GM12874 (cell line): ENCODE measurements at regions not wholly inside any gene's neighbourhood (a gene's known extent, or its start where the extent isn't known, plus 50 kb on each side); places are given as distances from the start of the nearest gene placed in this dataset.

ENCODE experiments used
- TF ChIP-seq, protein P1 (sequence below): IDR thresholded peaks from 2 replicates; pipeline ENCODE4 v1.5.1; 2011; ENCODE audit warnings: low read depth, mild to moderate bottlenecking, control low read depth, low read length, moderate library complexity; ENCODE audit not compliant: insufficient read depth

DNA sequence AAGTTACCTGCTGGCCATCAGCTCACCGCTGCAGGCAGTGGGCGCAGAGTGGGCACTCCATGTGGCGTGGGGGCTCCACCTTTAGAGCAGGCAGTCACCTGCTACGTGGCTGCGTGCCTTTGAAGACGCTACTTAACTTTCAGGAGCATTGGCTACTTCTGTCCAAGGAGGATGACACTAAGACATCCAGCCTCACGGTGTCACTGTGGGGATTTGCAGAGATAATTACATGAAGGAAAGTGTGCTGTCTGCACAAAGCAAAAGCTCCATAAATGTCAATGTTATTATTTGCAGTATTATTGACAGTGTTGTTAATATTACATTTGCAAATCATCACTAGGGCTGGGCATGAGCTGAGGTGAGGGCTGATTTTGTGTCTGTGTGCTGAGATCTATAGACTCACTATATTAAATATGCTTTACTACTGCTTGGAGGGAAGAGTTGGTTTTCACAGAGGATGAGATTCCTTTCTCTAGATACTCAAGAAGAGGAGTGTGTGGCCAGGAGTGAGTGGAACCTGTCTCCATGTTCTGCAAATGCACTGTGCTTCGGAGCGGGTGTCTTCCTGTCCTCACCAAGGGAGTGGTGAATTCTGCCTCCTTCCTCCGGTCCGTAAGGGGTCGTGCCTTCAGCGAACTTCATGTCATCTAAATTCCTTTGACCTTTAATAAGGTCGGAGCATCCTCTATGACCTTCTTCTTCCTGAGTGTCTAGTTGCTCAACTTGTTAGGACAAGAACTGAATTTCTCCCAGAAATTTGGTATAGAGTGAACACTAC, 165.8 kb upstream of the SYNDIG1 start:
- TF ChIP-seq, protein P1, sequence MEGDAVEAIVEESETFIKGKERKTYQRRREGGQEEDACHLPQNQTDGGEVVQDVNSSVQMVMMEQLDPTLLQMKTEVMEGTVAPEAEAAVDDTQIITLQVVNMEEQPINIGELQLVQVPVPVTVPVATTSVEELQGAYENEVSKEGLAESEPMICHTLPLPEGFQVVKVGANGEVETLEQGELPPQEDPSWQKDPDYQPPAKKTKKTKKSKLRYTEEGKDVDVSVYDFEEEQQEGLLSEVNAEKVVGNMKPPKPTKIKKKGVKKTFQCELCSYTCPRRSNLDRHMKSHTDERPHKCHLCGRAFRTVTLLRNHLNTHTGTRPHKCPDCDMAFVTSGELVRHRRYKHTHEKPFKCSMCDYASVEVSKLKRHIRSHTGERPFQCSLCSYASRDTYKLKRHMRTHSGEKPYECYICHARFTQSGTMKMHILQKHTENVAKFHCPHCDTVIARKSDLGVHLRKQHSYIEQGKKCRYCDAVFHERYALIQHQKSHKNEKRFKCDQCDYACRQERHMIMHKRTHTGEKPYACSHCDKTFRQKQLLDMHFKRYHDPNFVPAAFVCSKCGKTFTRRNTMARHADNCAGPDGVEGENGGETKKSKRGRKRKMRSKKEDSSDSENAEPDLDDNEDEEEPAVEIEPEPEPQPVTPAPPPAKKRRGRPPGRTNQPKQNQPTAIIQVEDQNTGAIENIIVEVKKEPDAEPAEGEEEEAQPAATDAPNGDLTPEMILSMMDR = no peak

DNA sequence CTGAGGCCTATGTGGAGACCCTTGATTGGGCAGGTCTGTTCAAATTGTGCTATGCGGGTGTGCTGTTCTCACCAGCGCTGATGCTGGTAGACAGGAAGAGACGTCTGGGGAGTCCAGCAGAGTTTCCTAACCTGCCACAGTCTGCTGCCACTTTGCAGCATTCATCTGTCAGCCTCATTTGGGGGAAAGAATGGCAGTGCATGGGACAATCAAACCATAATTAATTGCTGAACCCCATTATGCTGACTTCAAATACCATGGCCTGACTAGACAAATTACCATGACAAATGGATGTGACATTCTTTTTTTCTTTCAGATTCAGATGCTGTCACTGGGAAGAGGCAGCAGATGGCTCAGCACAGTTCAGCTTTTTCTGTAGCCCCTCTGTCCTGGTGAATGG, 171.4 kb upstream of the SYNDIG1 start:
- TF ChIP-seq, protein P1 = no peak

DNA sequence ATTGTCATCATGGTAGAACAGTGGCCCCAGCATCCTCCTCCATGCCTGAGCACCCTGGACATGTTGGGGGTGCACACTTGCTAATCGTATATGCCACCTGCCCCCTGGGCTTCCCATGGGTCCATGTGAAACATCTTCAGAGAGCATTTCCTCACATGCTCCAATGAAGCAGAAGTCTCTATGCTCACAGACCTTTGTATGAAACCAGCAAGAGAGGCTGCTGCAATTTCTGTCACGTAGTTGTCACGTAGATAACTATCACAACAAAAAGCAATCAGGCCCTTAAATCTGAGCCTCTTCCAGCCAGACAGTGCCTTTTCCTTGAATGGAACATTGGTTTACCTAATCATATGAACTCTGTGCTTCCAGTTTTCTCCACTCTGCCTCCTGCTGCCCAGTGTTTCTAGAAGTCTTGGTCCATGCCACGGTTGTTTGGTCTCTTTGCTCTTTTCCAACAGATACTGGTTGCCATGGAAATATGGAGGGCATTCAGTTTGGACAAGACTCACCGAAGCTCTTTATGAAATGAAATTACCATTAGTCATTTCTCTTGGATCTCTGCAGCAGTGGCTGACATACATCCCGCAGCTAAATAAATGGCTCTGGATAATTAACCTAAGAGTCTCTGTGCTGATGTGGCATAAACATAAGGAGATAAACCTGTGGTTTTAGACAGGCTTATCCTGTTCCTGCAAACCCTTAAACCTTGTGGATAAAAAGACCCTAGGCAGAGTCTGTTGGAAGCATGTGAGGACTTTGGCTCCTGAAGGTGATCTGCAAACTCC, 172.8 kb upstream of the SYNDIG1 start:
- TF ChIP-seq, protein P1 = no peak

DNA sequence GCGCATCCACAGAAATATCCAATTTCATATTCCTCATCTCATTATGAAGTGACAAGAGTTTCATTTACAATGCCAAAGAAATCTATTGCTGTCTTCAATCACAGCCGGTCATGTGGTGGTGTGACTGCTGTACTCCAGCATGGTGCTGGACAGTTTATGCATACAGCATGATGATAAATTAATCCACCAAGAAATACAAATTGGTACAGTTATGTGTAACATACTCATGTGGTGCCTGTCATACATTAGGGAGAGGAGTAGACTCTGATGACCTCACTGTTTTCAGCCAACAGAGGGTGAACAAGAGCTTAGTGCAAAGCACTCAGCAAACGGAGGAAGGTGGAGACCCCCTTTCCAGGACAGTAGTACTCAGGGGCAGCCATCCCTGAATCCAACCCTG, 178.4 kb upstream of the SYNDIG1 start:
- TF ChIP-seq, protein P1 = no peak

DNA sequence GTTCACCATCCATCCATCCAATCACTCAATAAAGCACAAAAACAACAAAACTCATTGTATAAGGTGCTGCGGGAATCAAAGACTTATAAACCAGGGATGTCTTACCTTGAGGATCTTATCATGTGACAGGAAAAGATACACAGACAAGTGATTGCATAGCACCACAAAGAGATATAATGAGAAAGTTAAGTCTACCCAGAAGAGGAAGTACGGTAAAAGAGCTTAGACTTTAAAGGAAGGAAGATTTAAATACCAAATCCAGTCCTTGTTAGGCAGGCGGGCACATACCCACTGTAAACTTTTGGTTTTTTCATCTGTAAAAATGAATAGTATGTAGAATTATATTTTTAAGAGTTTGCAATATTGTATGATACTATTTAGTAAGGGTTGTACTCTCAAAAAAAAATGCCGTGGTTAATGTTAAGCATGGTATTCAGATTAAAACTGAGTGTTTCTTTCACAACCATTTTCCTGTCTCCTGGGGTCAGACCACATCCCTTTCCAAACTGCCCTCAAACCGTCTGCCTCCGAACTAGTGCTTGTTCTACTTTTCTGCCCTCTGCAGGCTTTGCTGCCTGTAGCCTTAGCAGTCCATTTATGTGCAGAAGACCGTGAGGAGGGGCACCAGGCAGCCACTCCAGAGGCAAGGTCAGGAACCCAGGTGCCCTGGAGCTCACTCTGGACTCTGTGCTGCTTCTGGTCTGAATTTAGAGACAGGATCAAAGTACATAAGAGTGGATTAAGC, 179.5 kb upstream of the SYNDIG1 start:
- TF ChIP-seq, protein P1 = no peak

DNA sequence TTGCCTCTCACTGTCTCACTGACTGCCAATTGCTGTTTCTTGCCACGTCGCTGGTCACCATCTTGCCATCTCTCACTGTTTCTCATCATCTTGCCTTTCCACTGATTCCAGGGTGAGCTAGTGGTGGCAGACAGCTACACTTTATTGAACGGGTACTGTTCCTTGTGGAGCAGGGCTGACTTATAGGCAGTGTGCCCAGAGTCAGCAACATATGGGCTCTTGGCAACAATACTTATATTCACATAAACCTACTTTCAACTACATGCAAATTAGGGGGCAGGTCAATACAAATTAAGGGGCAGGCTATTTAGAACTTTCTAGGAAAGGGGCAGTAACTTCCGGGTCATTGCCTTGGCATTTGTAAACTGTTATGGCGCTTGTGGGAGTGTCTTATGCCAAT, 186.2 kb upstream of the SYNDIG1 start:
- TF ChIP-seq, protein P1 = no peak

DNA sequence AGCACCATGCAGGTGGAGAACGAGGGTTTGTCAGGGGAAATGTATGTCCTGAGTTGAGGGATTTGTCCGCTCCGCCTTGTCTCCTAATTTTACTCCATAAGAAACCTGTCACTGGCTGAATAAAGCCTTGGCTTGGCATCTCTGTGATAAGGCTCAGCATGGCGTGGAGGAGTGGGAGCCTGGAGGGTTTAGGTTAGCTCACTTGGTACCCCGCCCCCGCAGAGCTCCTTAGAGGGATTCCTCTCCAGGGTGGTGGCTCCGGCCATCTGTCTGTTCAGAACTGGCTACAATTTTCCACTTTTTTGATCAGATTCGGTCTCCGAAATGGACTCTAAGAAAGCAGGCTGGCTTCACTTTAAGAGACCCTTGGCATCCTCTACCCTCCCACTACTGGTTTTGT, 192.2 kb upstream of the SYNDIG1 start:
- TF ChIP-seq, protein P1 = no peak
